PC-3 (cell line): ENCODE measurements at regions not wholly inside any gene's neighbourhood (a gene's known extent, or its start where the extent isn't known, plus 50 kb on each side); places are given as distances from the start of the nearest gene placed in this dataset.

Experiments
- ATAC-seq: fragments of 200-7000 bp; cut with Tn5 transposase; 2 replicates; pipeline ENCODE4 v1.9.1; 2020; ENCODE audit warnings: mild to moderate bottlenecking, moderate library complexity
- BruUV-seq: library from RNA; stranded (reverse); fragments of 400-500 nt; replicated peaks from 2 replicates; lab custom pipeline; 2021; lab: Mats Ljungman, UMichigan
- CTCF ChIA-PET: fragments of 300-600 bp; sonication (Branson Sonifier 250); formaldehyde crosslinking; loops from one replicate; lab custom pipeline; 2022; ENCODE audit warnings: antibody characterized with exemption; lab: Charles Lee
- POLR2A ChIA-PET: fragments of 300-600 bp; sonication (Branson Sonifier 250); formaldehyde crosslinking; loops from one replicate; lab custom pipeline; 2022; ENCODE audit warnings: antibody characterized with exemption; ENCODE audit not compliant: unreplicated experiment; lab: Charles Lee
- DNase-seq: peaks from one replicate; pipeline ENCODE4 v3.0.0-alpha.2; 2015
- H2AFZ ChIP-seq: fragments of 300-600 bp; sonication (generic); 2 replicates; pipeline ENCODE4 v1.6.0; 2016; ENCODE audit warnings: antibody characterized with exemption, low read length
- H3F3A ChIP-seq: fragments of 300-600 bp; sonication (generic); one replicate; pipeline ENCODE4 v1.6.0; 2017; ENCODE audit warnings: antibody characterized with exemption, low read length, control low read depth, mild to moderate bottlenecking; ENCODE audit not compliant: unreplicated experiment
- H3K27ac ChIP-seq: fragments of 300-600 bp; sonication (generic); 2 replicates; pipeline ENCODE4 v1.5.1; 2016; ENCODE audit warnings: mild to moderate bottlenecking, low read length
- H3K27me3 ChIP-seq: fragments of 300-600 bp; sonication (generic); 2 replicates; pipeline ENCODE4 v1.6.1; 2016; ENCODE audit warnings: low read length, mixed read lengths
- H3K36me3 ChIP-seq: fragments of 300-600 bp; sonication (generic); 2 replicates; pipeline ENCODE4 v1.6.1; 2016; ENCODE audit warnings: low read depth, mixed run types, low read length, mixed read lengths
- H3K4me1 ChIP-seq: fragments of 300-600 bp; sonication (generic); 2 replicates; pipeline ENCODE4 v1.5.1; 2016; ENCODE audit warnings: low read length; ENCODE audit not compliant: insufficient read depth
- H3K4me2 ChIP-seq: fragments of 300-600 bp; sonication (generic); 2 replicates; pipeline ENCODE4 v1.6.0; 2016; ENCODE audit warnings: low read length
- H3K4me3 ChIP-seq: fragments of 300-600 bp; sonication (generic); 2 replicates; pipeline ENCODE4 v1.5.1; 2016; ENCODE audit warnings: mild to moderate bottlenecking, low read length, mixed read lengths
- H3K79me2 ChIP-seq: fragments of 300-600 bp; sonication (generic); 2 replicates; pipeline ENCODE4 v1.6.1; 2017; ENCODE audit warnings: low read length, mixed read lengths
- H3K9ac ChIP-seq: fragments of 300-600 bp; sonication (generic); 2 replicates; pipeline ENCODE4 v1.6.0; 2016; ENCODE audit warnings: mild to moderate bottlenecking, low read length
- H3K9me2 ChIP-seq: fragments of 300-600 bp; sonication (generic); replicated peaks from 2 replicates; pipeline ENCODE4 v1.6.1; 2016; ENCODE audit warnings: mixed run types, low read length, mixed read lengths
- H3K9me3 ChIP-seq: fragments of 300-600 bp; sonication (generic); 2 replicates; pipeline ENCODE4 v1.6.1; 2016; ENCODE audit warnings: low read length, mixed read lengths
- H4K20me1 ChIP-seq: fragments of 300-600 bp; sonication (generic); 2 replicates; pipeline ENCODE4 v1.6.1; 2016; ENCODE audit warnings: low read length, mixed read lengths
- EZH2 ChIP-seq: fragments of 300-600 bp; sonication (generic); IDR thresholded peaks from one replicate; pipeline ENCODE4 v1.6.1; 2017; ENCODE audit warnings: antibody characterized with exemption, mild to moderate bottlenecking, low read length; ENCODE audit not compliant: unreplicated experiment
- EZH2phosphoT487 ChIP-seq: fragments of 300-600 bp; sonication (generic); IDR thresholded peaks from 2 replicates; pipeline ENCODE4 v1.6.1; 2018; ENCODE audit warnings: mild to moderate bottlenecking, antibody characterized with exemption, low read length, borderline replicate concordance
- intact Hi-C: fragments of 100-400 bp; cut with micrococcal nuclease; formaldehyde crosslinking; loops from 2 replicates; pipeline ENCODE4 v1.9.0; 2023
- TF ChIP-seq, protein P1 (sequence below): fragments of 300-600 bp; sonication (generic); conservative IDR thresholded peaks from 2 replicates; pipeline ENCODE4 v1.5.1; 2017; ENCODE audit warnings: antibody characterized with exemption, low read depth, mild to moderate bottlenecking, low read length

DNA sequence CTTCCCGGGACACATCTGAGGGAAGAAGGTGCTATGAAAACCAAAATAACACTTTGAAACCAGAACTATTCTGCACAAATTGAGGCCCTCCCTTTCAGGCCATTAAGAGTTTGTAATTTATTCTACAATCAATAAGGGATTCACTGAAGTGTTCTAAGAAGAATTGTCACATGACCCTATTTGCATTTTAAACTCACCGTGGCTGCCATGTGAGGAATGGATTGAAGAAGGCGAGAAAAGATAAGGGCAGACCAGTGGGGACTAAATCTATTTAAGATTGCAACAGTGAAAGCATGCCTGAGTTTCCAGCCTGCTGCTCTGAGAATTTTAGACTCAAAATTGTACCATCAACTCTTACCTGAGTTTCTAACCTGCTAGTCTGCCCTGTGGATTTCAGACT is 408.8 kb upstream of the SALL1 start:
- Histone ChIP-seq H3K9ac (no peak overlapping the region), H3K4me2 (no peak overlapping the region), H3K9me3 (no peaks in the 10 kb centered on the region), H3K4me1 (no peaks in the 10 kb centered on the region), H3K36me3 (no peaks in the 10 kb centered on the region), H4K20me1 (no peaks in the 10 kb centered on the region), H3K79me2 (no peaks in the 10 kb centered on the region), H3K27me3 (no peaks in the 10 kb centered on the region), H3K27ac (no peak overlapping the region), H3K4me3 (no peak overlapping the region), H2AFZ (no peak overlapping the region), H3F3A (no peaks in the 10 kb centered on the region), H3K9me2 (no peaks in the 10 kb centered on the region)
- no peak for ATAC-seq
- no TSS peak for BruUV-seq
- TF ChIP-seq EZH2, result no peak
- TF ChIP-seq EZH2phosphoT487, result no peak
- TF ChIP-seq, protein P1, sequence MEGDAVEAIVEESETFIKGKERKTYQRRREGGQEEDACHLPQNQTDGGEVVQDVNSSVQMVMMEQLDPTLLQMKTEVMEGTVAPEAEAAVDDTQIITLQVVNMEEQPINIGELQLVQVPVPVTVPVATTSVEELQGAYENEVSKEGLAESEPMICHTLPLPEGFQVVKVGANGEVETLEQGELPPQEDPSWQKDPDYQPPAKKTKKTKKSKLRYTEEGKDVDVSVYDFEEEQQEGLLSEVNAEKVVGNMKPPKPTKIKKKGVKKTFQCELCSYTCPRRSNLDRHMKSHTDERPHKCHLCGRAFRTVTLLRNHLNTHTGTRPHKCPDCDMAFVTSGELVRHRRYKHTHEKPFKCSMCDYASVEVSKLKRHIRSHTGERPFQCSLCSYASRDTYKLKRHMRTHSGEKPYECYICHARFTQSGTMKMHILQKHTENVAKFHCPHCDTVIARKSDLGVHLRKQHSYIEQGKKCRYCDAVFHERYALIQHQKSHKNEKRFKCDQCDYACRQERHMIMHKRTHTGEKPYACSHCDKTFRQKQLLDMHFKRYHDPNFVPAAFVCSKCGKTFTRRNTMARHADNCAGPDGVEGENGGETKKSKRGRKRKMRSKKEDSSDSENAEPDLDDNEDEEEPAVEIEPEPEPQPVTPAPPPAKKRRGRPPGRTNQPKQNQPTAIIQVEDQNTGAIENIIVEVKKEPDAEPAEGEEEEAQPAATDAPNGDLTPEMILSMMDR, result no peak
- DNase-seq, result no peak
- CTCF ChIA-PET, result no interaction called here
- intact Hi-C loops, result no loop called here
- POLR2A ChIA-PET, result no interaction called here

DNA sequence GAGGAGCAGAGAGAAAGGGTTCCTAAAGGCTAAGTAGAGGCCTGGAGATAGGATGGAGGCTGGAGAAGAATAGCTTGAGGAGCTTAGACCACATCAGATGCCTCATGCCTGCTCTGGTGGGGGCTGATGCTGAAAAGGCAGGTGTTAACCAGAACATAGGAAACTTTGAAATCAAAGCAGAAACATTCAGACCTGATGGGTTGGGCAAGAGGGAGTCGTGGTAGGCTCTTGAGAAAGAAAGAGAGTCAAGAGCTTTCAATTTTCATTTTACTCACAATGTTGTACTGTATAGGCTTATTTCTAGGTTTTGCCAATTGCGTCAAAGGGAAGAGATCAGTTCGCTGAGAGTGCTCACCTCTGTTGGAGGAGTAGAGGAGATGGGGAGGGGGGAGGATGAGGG is 406.6 kb upstream of the SALL1 start:
- Histone ChIP-seq H3F3A (no peaks in the 10 kb centered on the region), H3K4me2 (no peak overlapping the region), H3K79me2 (no peaks in the 10 kb centered on the region), H3K9ac (no peak overlapping the region), H3K9me2 (no peaks in the 10 kb centered on the region), H3K9me3 (no peaks in the 10 kb centered on the region), H3K4me3 (no peak overlapping the region), H4K20me1 (no peaks in the 10 kb centered on the region), H3K36me3 (no peaks in the 10 kb centered on the region), H3K27ac (no peak overlapping the region), H3K27me3 (no peaks in the 10 kb centered on the region), H2AFZ (no peak overlapping the region), H3K4me1 (no peaks in the 10 kb centered on the region)
- ChIA-PET CTCF (no interaction called here), POLR2A (no interaction called here)
- no peak for DNase-seq
- intact Hi-C loops, result no loop called here
- no peak for TF ChIP-seq EZH2
- TF ChIP-seq, protein P1, result no peak
- TF ChIP-seq EZH2phosphoT487, result no peak
- ATAC-seq, result no peak
- no TSS peak for BruUV-seq

DNA sequence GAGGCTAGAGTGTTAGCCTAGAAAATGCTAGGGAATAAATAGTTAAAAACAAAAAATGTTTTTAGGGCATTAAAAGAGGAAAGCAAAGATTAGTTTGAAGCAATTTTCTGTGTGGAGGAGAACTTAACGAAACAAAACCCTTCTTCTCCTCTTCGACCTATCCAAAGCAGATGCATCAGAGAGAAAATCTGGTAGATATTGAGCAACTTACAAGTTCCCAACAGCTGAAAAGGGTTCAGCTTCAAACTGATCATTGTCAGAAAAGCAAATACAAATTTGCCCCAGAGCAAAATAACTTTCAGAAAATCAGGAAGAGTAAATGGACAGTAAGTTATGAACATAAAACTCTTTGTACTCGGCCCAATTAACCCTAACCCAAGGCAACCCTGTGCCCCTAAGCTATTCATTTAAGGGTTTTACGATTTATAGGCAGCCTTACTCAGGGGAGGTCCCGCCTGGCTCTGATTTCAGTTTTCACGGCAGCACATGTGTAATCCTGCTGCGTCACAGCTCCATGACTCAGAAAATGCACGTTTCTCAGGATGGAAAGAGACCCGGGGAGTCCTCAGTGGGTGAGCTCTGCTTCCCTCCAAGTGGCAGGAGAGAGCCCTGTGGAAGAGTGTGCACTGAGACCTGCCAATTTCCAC is 405.7 kb upstream of the SALL1 start:
- no TSS peak for BruUV-seq
- no peaks in the 10 kb centered on the region for H3K27me3 ChIP-seq
- H3K79me2 ChIP-seq, result no peaks in the 10 kb centered on the region
- no peak overlapping the region for H3K9ac ChIP-seq
- H4K20me1 ChIP-seq, result no peaks in the 10 kb centered on the region
- ATAC-seq (no peak), DNase-seq (no peak)
- no peak overlapping the region for H3K4me2 ChIP-seq
- H2AFZ ChIP-seq, result no peak overlapping the region
- no peaks in the 10 kb centered on the region for H3K9me3 ChIP-seq
- no peaks in the 10 kb centered on the region for H3K9me2 ChIP-seq
- no peaks in the 10 kb centered on the region for H3F3A ChIP-seq
- H3K27ac ChIP-seq, result no peak overlapping the region
- ChIA-PET POLR2A (no interaction called here), CTCF (no interaction called here)
- H3K36me3 ChIP-seq, result no peaks in the 10 kb centered on the region
- no peaks in the 10 kb centered on the region for H3K4me1 ChIP-seq
- H3K4me3 ChIP-seq, result no peak overlapping the region
- TF ChIP-seq, protein P1, result no peak
- no peak for TF ChIP-seq EZH2
- no peak for TF ChIP-seq EZH2phosphoT487
- intact Hi-C loops, result no loop called here
